HEK293 (cell line): ENCODE measurements at regions not wholly inside any gene's neighbourhood (a gene's known extent, or its start where the extent isn't known, plus 50 kb on each side); places are given as distances from the start of the nearest gene placed in this dataset.
A peak's percentile ranks its signal among the peaks of the same experiment; 100 is the strongest.

Source experiments
- CTCF ChIP-seq: fragments of 450-650 bp; formaldehyde crosslinking; IDR thresholded peaks from 2 replicates; pipeline ENCODE4 v1.5.1; 2016; ENCODE audit warnings: missing biosample characterization, missing genetic modification characterization
- MYNN ChIP-seq: fragments of 450-650 bp; formaldehyde crosslinking; IDR thresholded peaks from 2 replicates; pipeline ENCODE4 v1.5.1; 2016; ENCODE audit warnings: missing biosample characterization, missing genetic modification characterization, borderline replicate concordance
- PATZ1 ChIP-seq: fragments of 450-650 bp; formaldehyde crosslinking; IDR thresholded peaks from 2 replicates; pipeline ENCODE4 v1.5.1; 2016; ENCODE audit warnings: missing biosample characterization, missing genetic modification characterization
- SP3 ChIP-seq: fragments of 450-650 bp; formaldehyde crosslinking; IDR thresholded peaks from 2 replicates; pipeline ENCODE4 v1.5.1; 2016; ENCODE audit warnings: missing biosample characterization, missing genetic modification characterization
- ZNF10 ChIP-seq: fragments of 450-650 bp; formaldehyde crosslinking; IDR thresholded peaks from 2 replicates; pipeline ENCODE4 v1.5.1; 2017; ENCODE audit warnings: missing biosample characterization, missing genetic modification characterization
- ZNF121 ChIP-seq: fragments of 450-650 bp; formaldehyde crosslinking; IDR thresholded peaks from 2 replicates; pipeline ENCODE4 v1.5.1; 2016; ENCODE audit warnings: missing biosample characterization, missing genetic modification characterization
- ZNF138 ChIP-seq: fragments of 450-650 bp; formaldehyde crosslinking; IDR thresholded peaks from 2 replicates; pipeline ENCODE4 v1.5.1; 2016; ENCODE audit warnings: missing biosample characterization, missing genetic modification characterization, borderline replicate concordance
- ZNF140 ChIP-seq: fragments of 450-650 bp; formaldehyde crosslinking; IDR thresholded peaks from 2 replicates; pipeline ENCODE4 v1.5.1; 2016; ENCODE audit warnings: missing biosample characterization, missing genetic modification characterization
- ZNF280C ChIP-seq: fragments of 450-650 bp; formaldehyde crosslinking; IDR thresholded peaks from 2 replicates; pipeline ENCODE4 v1.5.1; 2016; ENCODE audit warnings: missing biosample characterization, missing genetic modification characterization
- ZNF571 ChIP-seq: fragments of 450-650 bp; formaldehyde crosslinking; IDR thresholded peaks from 2 replicates; pipeline ENCODE4 v1.5.0; 2017; ENCODE audit warnings: missing biosample characterization, missing genetic modification characterization
- ZNF660 ChIP-seq: fragments of 450-650 bp; IDR thresholded peaks from 2 replicates; pipeline ENCODE4 v1.5.1; 2018; ENCODE audit warnings: missing biosample characterization, mild to moderate bottlenecking, missing genetic modification characterization
- ZNF830 ChIP-seq: fragments of 450-650 bp; IDR thresholded peaks from 2 replicates; pipeline ENCODE4 v1.5.0; 2018; ENCODE audit warnings: missing biosample characterization, missing genetic modification characterization, low read depth, mild to moderate bottlenecking, moderate library complexity

GRCh38 chrX:40377684-40378083, 203.1 kb upstream of the ATP6AP2 start:
- peak; percentile 100 for TF ChIP-seq ZNF10 (tag by site-specific recombination)
- no peak for TF ChIP-seq CTCF (tag by site-specific recombination)
- TF ChIP-seq ZNF140 (tag by site-specific recombination) = no peak
- no peak for TF ChIP-seq MYNN (tag by site-specific recombination)
- no peak for TF ChIP-seq PATZ1 (tag by site-specific recombination)
- no peak for TF ChIP-seq ZNF280C (tag by site-specific recombination)
- no peak for TF ChIP-seq ZNF660 (tag by site-specific recombination)
- no peak for TF ChIP-seq ZNF830 (tag by site-specific recombination)
- no peak for TF ChIP-seq SP3 (tag by site-specific recombination)
- TF ChIP-seq ZNF571 (tag by site-specific recombination) = no peak
- TF ChIP-seq ZNF121 (tag by site-specific recombination) = no peak
- no peak for TF ChIP-seq ZNF138 (tag by site-specific recombination)
